HEK293T (cell line): ENCODE measurements at regions not wholly inside any gene's neighbourhood (a gene's known extent, or its start where the extent isn't known, plus 50 kb on each side); places are given as distances from the start of the nearest gene placed in this dataset.

Experiments
- ARNT ChIP-seq: fragments of 450-650 bp; IDR thresholded peaks from 2 replicates; pipeline ENCODE4 v1.6.1; 2017; ENCODE audit warnings: mild to moderate bottlenecking
- FOXK2 ChIP-seq: fragments of 450-650 bp; IDR thresholded peaks from 2 replicates; pipeline ENCODE4 v1.6.1; 2016; ENCODE audit warnings: mild to moderate bottlenecking
- L3MBTL2 ChIP-seq: fragments of 450-650 bp; conservative IDR thresholded peaks from 2 replicates; pipeline ENCODE4 v1.6.1; 2016; ENCODE audit warnings: mild to moderate bottlenecking

DNA sequence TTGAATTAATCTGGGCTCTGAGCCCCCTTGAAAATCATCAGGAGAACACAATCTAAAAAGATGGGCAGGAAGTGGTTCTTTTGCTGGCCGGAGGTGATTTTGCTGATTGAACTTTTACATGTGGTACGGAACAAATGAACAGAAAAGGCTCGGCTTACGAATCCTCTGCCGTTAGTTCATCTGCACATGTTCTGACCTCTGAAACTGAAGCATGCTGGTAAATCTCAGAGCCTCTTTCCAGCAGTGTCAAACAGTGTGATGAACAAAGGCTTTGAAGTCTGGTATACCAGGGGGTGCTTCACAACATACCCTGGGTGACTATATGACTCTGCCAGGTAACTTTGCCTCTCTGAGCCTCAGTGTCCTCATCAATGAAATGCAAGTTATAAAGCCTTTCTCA, 194.2 kb upstream of the C1QTNF7 start:
- no peak for TF ChIP-seq ARNT
- no peak for TF ChIP-seq FOXK2
- TF ChIP-seq L3MBTL2: no peak
